KMS-11 (cell line): ENCODE measurements at regions not wholly inside any gene's neighbourhood (a gene's known extent, or its start where the extent isn't known, plus 50 kb on each side); places are given as distances from the start of the nearest gene placed in this dataset.

Source experiments
- H2AFZ ChIP-seq: fragments of 200-600 bp; sonication (generic); 2 replicates; pipeline ENCODE4 v1.6.1; 2016; ENCODE audit warnings: antibody characterized with exemption, mixed run types, low read depth
- H3K27ac ChIP-seq: fragments of 200-600 bp; sonication (generic); 2 replicates; pipeline ENCODE4 v1.6.1; 2016; ENCODE audit warnings: mild to moderate bottlenecking, mixed run types
- H3K27me3 ChIP-seq: fragments of 200-600 bp; sonication (generic); 2 replicates; pipeline ENCODE4 v1.6.1; 2017; ENCODE audit warnings: mild to moderate bottlenecking, low read depth, mixed run types, moderate library complexity; ENCODE audit not compliant: insufficient read depth
- H3K36me3 ChIP-seq: fragments of 200-600 bp; sonication (generic); 2 replicates; pipeline ENCODE4 v1.6.1; 2017; ENCODE audit warnings: mild to moderate bottlenecking, mixed run types; ENCODE audit not compliant: insufficient read depth
- H3K4me1 ChIP-seq: fragments of 200-600 bp; sonication (generic); 2 replicates; pipeline ENCODE4 v1.6.1; 2016; ENCODE audit warnings: mild to moderate bottlenecking, low read depth, mixed run types; ENCODE audit not compliant: poor library complexity, severe bottlenecking
- H3K4me2 ChIP-seq: fragments of 200-600 bp; sonication (generic); 2 replicates; pipeline ENCODE4 v1.7.0; 2016; ENCODE audit warnings: mild to moderate bottlenecking, mixed run types
- H3K4me3 ChIP-seq: fragments of 200-600 bp; sonication (generic); IDR thresholded peaks from 2 replicates; pipeline ENCODE4 v1.6.1; 2017; ENCODE audit warnings: low read depth, low read length, mixed read lengths; ENCODE audit not compliant: insufficient read depth
- H3K79me2 ChIP-seq: fragments of 200-600 bp; sonication (generic); 2 replicates; pipeline ENCODE4 v1.6.1; 2016; ENCODE audit warnings: low read depth, mixed run types; ENCODE audit not compliant: insufficient read depth
- H3K9ac ChIP-seq: fragments of 200-600 bp; sonication (generic); 2 replicates; pipeline ENCODE4 v1.6.1; 2016; ENCODE audit warnings: mild to moderate bottlenecking, mixed run types
- H4K20me1 ChIP-seq: fragments of 200-600 bp; sonication (generic); 2 replicates; pipeline ENCODE4 v1.6.1; 2016; ENCODE audit warnings: mild to moderate bottlenecking, mixed run types; ENCODE audit not compliant: insufficient read depth
- TF ChIP-seq, protein P1 (sequence below): fragments of 200-600 bp; sonication (generic); conservative IDR thresholded peaks from 2 replicates; pipeline ENCODE4 v1.6.1; 2017; ENCODE audit warnings: low read depth, mild to moderate bottlenecking, antibody characterized with exemption, low read length, moderate library complexity, mixed read lengths

DNA sequence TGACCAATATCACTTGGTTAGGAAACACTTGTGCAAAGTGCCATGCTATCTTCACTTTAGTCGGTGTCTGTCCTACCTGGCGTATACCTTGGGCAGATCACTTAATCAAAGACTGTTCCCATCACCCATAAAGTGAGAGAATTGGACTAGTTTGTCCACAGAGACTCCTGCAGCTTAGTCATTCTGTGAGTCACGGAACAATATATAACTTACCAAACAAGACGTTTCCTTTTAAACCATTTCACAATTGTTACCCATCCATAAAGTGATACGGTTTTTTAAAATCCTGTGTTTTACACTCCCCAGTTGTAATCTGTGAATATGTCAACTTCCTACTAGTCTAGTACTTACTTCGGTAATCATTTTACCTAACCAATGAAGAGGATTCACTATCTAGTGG lies 499.3 kb upstream of the SMIM21 start:
- no peak overlapping the region for H3K27ac ChIP-seq
- H3K4me1 ChIP-seq = no peaks in the 10 kb centered on the region
- TF ChIP-seq, protein P1, sequence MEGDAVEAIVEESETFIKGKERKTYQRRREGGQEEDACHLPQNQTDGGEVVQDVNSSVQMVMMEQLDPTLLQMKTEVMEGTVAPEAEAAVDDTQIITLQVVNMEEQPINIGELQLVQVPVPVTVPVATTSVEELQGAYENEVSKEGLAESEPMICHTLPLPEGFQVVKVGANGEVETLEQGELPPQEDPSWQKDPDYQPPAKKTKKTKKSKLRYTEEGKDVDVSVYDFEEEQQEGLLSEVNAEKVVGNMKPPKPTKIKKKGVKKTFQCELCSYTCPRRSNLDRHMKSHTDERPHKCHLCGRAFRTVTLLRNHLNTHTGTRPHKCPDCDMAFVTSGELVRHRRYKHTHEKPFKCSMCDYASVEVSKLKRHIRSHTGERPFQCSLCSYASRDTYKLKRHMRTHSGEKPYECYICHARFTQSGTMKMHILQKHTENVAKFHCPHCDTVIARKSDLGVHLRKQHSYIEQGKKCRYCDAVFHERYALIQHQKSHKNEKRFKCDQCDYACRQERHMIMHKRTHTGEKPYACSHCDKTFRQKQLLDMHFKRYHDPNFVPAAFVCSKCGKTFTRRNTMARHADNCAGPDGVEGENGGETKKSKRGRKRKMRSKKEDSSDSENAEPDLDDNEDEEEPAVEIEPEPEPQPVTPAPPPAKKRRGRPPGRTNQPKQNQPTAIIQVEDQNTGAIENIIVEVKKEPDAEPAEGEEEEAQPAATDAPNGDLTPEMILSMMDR = no peak
- H3K79me2 ChIP-seq = no peaks in the 10 kb centered on the region
- H3K4me3 ChIP-seq = no peak overlapping the region
- H3K36me3 ChIP-seq = no peaks in the 10 kb centered on the region
- H3K9ac ChIP-seq = no peak overlapping the region
- no peaks in the 10 kb centered on the region for H4K20me1 ChIP-seq
- H2AFZ ChIP-seq = no peak overlapping the region
- H3K4me2 ChIP-seq = no peak overlapping the region
- no peaks in the 10 kb centered on the region for H3K27me3 ChIP-seq

DNA sequence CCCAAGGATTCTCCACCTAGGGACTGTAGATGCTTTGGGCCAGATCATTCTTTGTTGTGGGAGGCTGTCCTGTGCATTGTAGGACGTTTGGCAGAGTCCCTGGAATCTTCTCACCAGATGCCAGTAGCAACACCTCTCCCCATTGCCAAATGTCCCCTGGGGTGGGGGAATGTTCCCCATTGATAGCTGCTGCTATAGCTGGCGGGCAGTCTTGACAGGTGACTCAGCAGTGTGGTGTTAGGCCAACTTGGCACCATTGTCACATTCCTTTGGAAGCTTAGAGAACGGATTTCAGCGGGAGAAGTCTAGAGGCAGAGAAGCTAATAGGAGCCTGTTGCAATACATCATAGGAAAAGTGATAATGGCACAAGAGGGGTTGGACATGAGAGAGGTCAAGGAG lies 495.7 kb upstream of the SMIM21 start:
- no peak overlapping the region for H3K27ac ChIP-seq
- no peaks in the 10 kb centered on the region for H3K27me3 ChIP-seq
- no peaks in the 10 kb centered on the region for H3K79me2 ChIP-seq
- TF ChIP-seq, protein P1 = no peak
- H3K4me1 ChIP-seq = no peaks in the 10 kb centered on the region
- no peaks in the 10 kb centered on the region for H3K36me3 ChIP-seq
- H3K4me2 ChIP-seq = no peak overlapping the region
- H2AFZ ChIP-seq = no peak overlapping the region
- no peak overlapping the region for H3K4me3 ChIP-seq
- no peaks in the 10 kb centered on the region for H4K20me1 ChIP-seq
- H3K9ac ChIP-seq = no peak overlapping the region

DNA sequence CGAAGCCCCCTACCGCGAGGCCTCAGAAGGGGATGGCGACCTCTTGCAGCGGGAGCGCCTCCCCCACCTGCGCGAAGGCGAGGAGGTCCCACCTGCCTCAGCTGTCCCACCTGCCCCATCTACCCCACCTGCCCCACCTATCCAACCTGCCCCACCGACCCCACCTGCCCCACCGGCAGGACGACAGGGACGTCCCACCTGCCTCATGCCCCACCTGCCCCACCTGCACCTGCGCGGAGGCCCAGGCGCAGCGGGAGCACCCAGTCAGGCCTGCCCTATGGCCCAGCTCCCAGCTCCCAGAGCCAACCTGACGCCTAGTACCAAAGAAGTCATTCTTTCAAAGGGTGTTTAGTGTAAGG lies 489.1 kb upstream of the SMIM21 start:
- H3K4me3 ChIP-seq = no peak overlapping the region
- TF ChIP-seq, protein P1 = no peak

DNA sequence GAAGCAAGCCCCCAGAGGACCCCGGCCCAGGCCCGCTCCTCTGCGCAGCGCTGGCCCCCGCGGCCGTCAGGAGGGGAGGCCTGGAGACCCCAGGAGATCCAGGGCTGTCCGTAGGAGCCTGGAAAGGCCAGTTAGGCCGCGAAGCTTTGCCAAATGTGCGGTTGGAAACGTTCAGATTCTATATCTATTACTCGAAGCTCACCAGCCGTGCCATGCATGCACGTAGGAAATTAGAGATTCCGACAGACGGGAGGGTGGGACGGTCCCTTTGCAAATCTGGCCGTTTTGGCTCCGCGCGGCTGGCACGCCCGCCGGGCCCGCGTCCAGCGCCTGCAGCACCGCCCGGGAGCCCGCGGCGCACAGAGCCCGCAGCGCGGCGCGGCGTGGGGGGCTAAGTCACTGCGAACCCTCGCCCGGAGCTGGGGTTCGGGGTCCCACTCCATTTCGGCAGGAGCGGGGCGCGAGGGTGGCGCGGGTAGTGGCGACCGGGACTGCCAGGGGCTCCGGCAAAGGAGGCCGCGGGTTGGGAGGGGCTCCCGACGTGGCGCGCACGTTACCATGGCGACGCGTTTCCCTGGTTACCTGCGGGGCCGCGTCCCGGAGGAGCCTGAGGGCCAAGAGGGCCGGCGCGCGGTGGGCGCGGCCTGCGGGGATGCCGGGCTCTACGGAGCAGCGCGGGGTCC lies 488.6 kb upstream of the SMIM21 start:
- Histone ChIP-seq H3K79me2 (no peaks in the 10 kb centered on the region), H2AFZ (no peak overlapping the region), H3K4me2 (no peak overlapping the region), H3K36me3 (no peaks in the 10 kb centered on the region), H3K4me1 (no peaks in the 10 kb centered on the region), H3K27me3 (no peaks in the 10 kb centered on the region), H4K20me1 (no peaks in the 10 kb centered on the region), H3K9ac (no peak overlapping the region), H3K27ac (no peak overlapping the region), H3K4me3 (no peak overlapping the region)
- TF ChIP-seq, protein P1 = no peak

More for the DNA sequence above, 489.1 kb upstream of the SMIM21 start:
- H3K79me2 ChIP-seq = no peaks in the 10 kb centered on the region
- H3K4me1 ChIP-seq = no peaks in the 10 kb centered on the region
- H2AFZ ChIP-seq = no peak overlapping the region
- no peaks in the 10 kb centered on the region for H4K20me1 ChIP-seq
- H3K27ac ChIP-seq = no peak overlapping the region
- no peak overlapping the region for H3K4me2 ChIP-seq
- H3K9ac ChIP-seq = no peak overlapping the region
- no peaks in the 10 kb centered on the region for H3K36me3 ChIP-seq
- H3K27me3 ChIP-seq = no peaks in the 10 kb centered on the region
